ENCODE measurements at regions not wholly inside any gene's neighbourhood (a gene's known extent, or its start where the extent isn't known, plus 50 kb on each side); places are given as distances from the start of the nearest gene placed in this dataset.

- DNase-seq (ENCODE audit: low read depth in 2 of 2) = no peak
These were observed 179.8 kb downstream of the FOXA2 start for GRCh38 chr20:22404419-22405170.

- DNase-seq (ENCODE audit: low read depth in 2 of 2) = no peak
These were observed 180.6 kb downstream of the FOXA2 start for GRCh38 chr20:22403632-22404361.

- DNase-seq (ENCODE audit: low read depth in 2 of 2) = no peak
These were observed 181.2 kb downstream of the FOXA2 start for GRCh38 chr20:22403022-22403631.

- DNase-seq (ENCODE audit: low read depth in 2 of 2) = no peak
These were observed 181.8 kb downstream of the FOXA2 start for GRCh38 chr20:22402550-22402949.

- DNase-seq (ENCODE audit: low read depth in 2 of 2) = no peak
These were observed 183.9 kb downstream of the FOXA2 start for GRCh38 chr20:22400440-22400839.

- no peak for DNase-seq (ENCODE audit: low read depth in 2 of 2)
These were observed 189.8 kb downstream of the FOXA2 start for GRCh38 chr20:22394583-22394982.

- no peak for DNase-seq (ENCODE audit: low read depth in 2 of 2)
These were observed 193.8 kb downstream of the FOXA2 start for GRCh38 chr20:22390543-22390903.

- no peak for DNase-seq (ENCODE audit: low read depth in 2 of 2)
These were observed 194.4 kb downstream of the FOXA2 start for GRCh38 chr20:22389836-22390542.

GRCh38 chr20:22387452-22387851 is 196.9 kb downstream of the FOXA2 start:
- no peak for DNase-seq (ENCODE audit: low read depth in 2 of 2)

- no peak for DNase-seq (ENCODE audit: low read depth in 2 of 2)
These were observed 198.1 kb downstream of the FOXA2 start for GRCh38 chr20:22386306-22386623.

- no peak for DNase-seq (ENCODE audit: low read depth in 2 of 2)
These were observed 198.6 kb downstream of the FOXA2 start for GRCh38 chr20:22385602-22386305.

- no peak for DNase-seq (ENCODE audit: low read depth in 2 of 2)
These were observed 199.4 kb downstream of the FOXA2 start for GRCh38 chr20:22384978-22385377.

GRCh38 chr20:22383156-22383555 is 201.2 kb downstream of the FOXA2 start:
- DNase-seq (ENCODE audit: low read depth in 2 of 2) = no peak

GRCh38 chr20:22382742-22383141 is 201.6 kb downstream of the FOXA2 start:
- DNase-seq (ENCODE audit: low read depth in 2 of 2) = no peak

- no peak for DNase-seq (ENCODE audit: low read depth in 2 of 2)
These were observed 202.5 kb downstream of the FOXA2 start for GRCh38 chr20:22381812-22382416.

GRCh38 chr20:22379472-22379871 is 204.9 kb downstream of the FOXA2 start:
- DNase-seq (ENCODE audit: low read depth in 2 of 2) = no peak

GRCh38 chr20:22374678-22375590 is 209.4 kb downstream of the FOXA2 start:
- no peak for DNase-seq (ENCODE audit: low read depth in 2 of 2)

GRCh38 chr20:22374066-22374465 is 210.3 kb downstream of the FOXA2 start:
- no peak for DNase-seq (ENCODE audit: low read depth in 2 of 2)

- no peak for DNase-seq (ENCODE audit: low read depth in 2 of 2)
These were observed 211.0 kb downstream of the FOXA2 start for GRCh38 chr20:22373164-22373895.

GRCh38 chr20:22371843-22372242 is 212.5 kb downstream of the FOXA2 start:
- no peak for DNase-seq (ENCODE audit: low read depth in 2 of 2)
